GM12878 (cell line): ENCODE measurements at regions not wholly inside any gene's neighbourhood (a gene's known extent, or its start where the extent isn't known, plus 50 kb on each side); places are given as distances from the start of the nearest gene placed in this dataset.

Experiments
- CTCF ChIP-seq, 3 experiments: IDR thresholded peaks in 2 of 3; conservative IDR thresholded peaks in 1 of 3; 2 replicates each; pipeline ENCODE4 v1.5.1; 2011; ENCODE audit warnings: low read depth in 3 of 3, low read length in 3 of 3, mild to moderate bottlenecking in 3 of 3, control low read depth in 2 of 3, moderate library complexity in 2 of 3, inconsistent platforms in 1 of 3, mixed read lengths in 1 of 3; ENCODE audit not compliant: control insufficient read depth in 2 of 3, insufficient read depth in 1 of 3; ENCODE audit errors: extremely low read depth in 1 of 3
- ESRRA ChIP-seq: IDR thresholded peaks from 2 replicates; pipeline ENCODE4 v1.6.1; 2012; ENCODE audit warnings: mild to moderate bottlenecking, low read length, improper control_type of control experiment
- EZH2 ChIP-seq: IDR thresholded peaks from 2 replicates; pipeline ENCODE4 v1.6.1; 2012; ENCODE audit warnings: low read depth, mild to moderate bottlenecking, control low read depth, inconsistent platforms, low read length, borderline replicate concordance; ENCODE audit not compliant: control insufficient read depth
- NFYB ChIP-seq: IDR thresholded peaks from 2 replicates; pipeline ENCODE4 v1.6.1; 2011; ENCODE audit warnings: low read depth, mild to moderate bottlenecking, low read length, improper control_type of control experiment, moderate library complexity; ENCODE audit not compliant: insufficient read depth
- SREBF2 ChIP-seq: IDR thresholded peaks from 2 replicates; pipeline ENCODE4 v1.6.1; 2012; ENCODE audit warnings: mild to moderate bottlenecking, low read length
- ZSCAN29 ChIP-seq: fragments of 450-650 bp; IDR thresholded peaks from 2 replicates; pipeline ENCODE4 v1.6.1; 2017; ENCODE audit warnings: mild to moderate bottlenecking, moderate library complexity
- TF ChIP-seq, protein P1 (sequence below): IDR thresholded peaks from 2 replicates; pipeline ENCODE4 v1.6.1; 2011; ENCODE audit warnings: borderline replicate concordance, low read depth, mild to moderate bottlenecking, moderate library complexity, low read length; ENCODE audit not compliant: insufficient read depth, poor library complexity, severe bottlenecking

- no peak for TF ChIP-seq SREBF2
- no peak for TF ChIP-seq ESRRA
- no peak for TF ChIP-seq CTCF (IDR thresholded peaks at IDR 0.05 in 2 of 3, conservative IDR thresholded peaks at IDR 0.05 in 1 of 3; ENCODE audit: control insufficient read depth in 2 of 3, extremely low read depth in 1 of 3, insufficient read depth in 1 of 3, low read depth in 3 of 3, low read length in 3 of 3)
- TF ChIP-seq, protein P1, sequence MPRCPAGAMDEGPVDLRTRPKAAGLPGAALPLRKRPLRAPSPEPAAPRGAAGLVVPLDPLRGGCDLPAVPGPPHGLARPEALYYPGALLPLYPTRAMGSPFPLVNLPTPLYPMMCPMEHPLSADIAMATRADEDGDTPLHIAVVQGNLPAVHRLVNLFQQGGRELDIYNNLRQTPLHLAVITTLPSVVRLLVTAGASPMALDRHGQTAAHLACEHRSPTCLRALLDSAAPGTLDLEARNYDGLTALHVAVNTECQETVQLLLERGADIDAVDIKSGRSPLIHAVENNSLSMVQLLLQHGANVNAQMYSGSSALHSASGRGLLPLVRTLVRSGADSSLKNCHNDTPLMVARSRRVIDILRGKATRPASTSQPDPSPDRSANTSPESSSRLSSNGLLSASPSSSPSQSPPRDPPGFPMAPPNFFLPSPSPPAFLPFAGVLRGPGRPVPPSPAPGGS, result no peak
- TF ChIP-seq NFYB, result no peak
- no peak for TF ChIP-seq ZSCAN29
- TF ChIP-seq EZH2, result no peak
These were observed 193.4 kb upstream of the VWC2 start for GRCh38 chr7:49580000-49580399.
